Neural cell (in vitro differentiated cells): ENCODE measurements at regions not wholly inside any gene's neighbourhood (a gene's known extent, or its start where the extent isn't known, plus 50 kb on each side); places are given as distances from the start of the nearest gene placed in this dataset.

ENCODE experiments used
- H2AFZ ChIP-seq: fragments of 200-600, 300-800 bp; sonication (generic), shearing (Covaris generic); 2 replicates; pipeline ENCODE4 v1.6.0; 2014; ENCODE audit warnings: low read depth, mild to moderate bottlenecking, antibody characterized with exemption, low read length, moderate library complexity
- H3F3A ChIP-seq: fragments of 200-600 bp; shearing (Covaris generic); 2 replicates; pipeline ENCODE4 v1.6.1; 2016; ENCODE audit warnings: mild to moderate bottlenecking, moderate library complexity, mixed read lengths, antibody characterized with exemption, low read length; ENCODE audit not compliant: insufficient read depth, poor library complexity, severe bottlenecking
- H3K27ac ChIP-seq: fragments of 200-600, 300-800 bp; sonication (generic), shearing (Covaris generic); 2 replicates; pipeline ENCODE4 v1.5.1; 2014; ENCODE audit warnings: mild to moderate bottlenecking, low read length, moderate library complexity
- H3K27me3 ChIP-seq: fragments of 300-800, 200-600 bp; sonication (generic), shearing (Covaris generic); 2 replicates; pipeline ENCODE4 v1.6.0; 2014; ENCODE audit warnings: mild to moderate bottlenecking, low read depth, low read length, moderate library complexity; ENCODE audit not compliant: insufficient read depth
- H3K36me3 ChIP-seq: fragments of 300-800, 200-600 bp; sonication (generic), shearing (Covaris generic); 2 replicates; pipeline ENCODE4 v1.5.1; 2014; ENCODE audit warnings: mild to moderate bottlenecking, antibody characterized with exemption, low read length, moderate library complexity; ENCODE audit not compliant: insufficient read depth
- H3K4me2 ChIP-seq: fragments of 300-800, 200-600 bp; sonication (generic), shearing (Covaris generic); 2 replicates; pipeline ENCODE4 v1.6.0; 2014; ENCODE audit warnings: mild to moderate bottlenecking, low read length
- H3K4me3 ChIP-seq: fragments of 300-800, 200-600 bp; sonication (generic), shearing (Covaris generic); 2 replicates; pipeline ENCODE4 v1.5.1; 2014; ENCODE audit warnings: mild to moderate bottlenecking, low read length, moderate library complexity
- H3K79me2 ChIP-seq: fragments of 200-600 bp; shearing (Covaris generic); replicated peaks from 2 replicates; pipeline ENCODE4 v1.6.0; 2014; ENCODE audit warnings: mild to moderate bottlenecking, low read length, moderate library complexity; ENCODE audit not compliant: insufficient read depth
- H3K9ac ChIP-seq: fragments of 300-800, 200-600 bp; sonication (generic), shearing (Covaris generic); 2 replicates; pipeline ENCODE4 v1.6.1; 2016; ENCODE audit warnings: mild to moderate bottlenecking, low read length, mixed read lengths
- H3K9me2 ChIP-seq: fragments of 200-600 bp; shearing (Covaris generic); 2 replicates; pipeline ENCODE4 v1.6.1; 2016; ENCODE audit warnings: mild to moderate bottlenecking, low read length, mixed read lengths; ENCODE audit not compliant: insufficient read depth
- H3K9me3 ChIP-seq: fragments of 200-600, 300-800 bp; sonication (generic), shearing (Covaris generic); 2 replicates; pipeline ENCODE4 v1.6.1; 2016; ENCODE audit warnings: mild to moderate bottlenecking, mixed run types, low read length, moderate library complexity, mixed read lengths
- H4K20me1 ChIP-seq: fragments of 200-600 bp; shearing (Covaris generic); 2 replicates; pipeline ENCODE4 v1.6.1; 2016; ENCODE audit warnings: mild to moderate bottlenecking, mixed run types; ENCODE audit not compliant: insufficient read depth
- CTCF ChIP-seq: fragments of 450-650 bp; IDR thresholded peaks from 2 replicates; pipeline ENCODE4 v1.5.1; 2014; ENCODE audit warnings: antibody characterized with exemption, mild to moderate bottlenecking, moderate library complexity; ENCODE audit not compliant: poor library complexity, severe bottlenecking
- EP300 ChIP-seq: fragments of 450-650 bp; conservative IDR thresholded peaks from 2 replicates; pipeline ENCODE4 v1.6.1; 2014; ENCODE audit warnings: antibody characterized with exemption, mild to moderate bottlenecking, moderate library complexity; ENCODE audit not compliant: poor library complexity, severe bottlenecking
- EZH2 ChIP-seq: fragments of 200-600, 300-800 bp; shearing (Covaris generic), sonication (generic); IDR thresholded peaks from 2 replicates; pipeline ENCODE4 v1.6.1; 2014; ENCODE audit warnings: antibody characterized with exemption, low read length, borderline replicate concordance, mild to moderate bottlenecking; ENCODE audit not compliant: insufficient read depth, poor library complexity, severe bottlenecking
- MXI1 ChIP-seq: fragments of 450-650 bp; conservative IDR thresholded peaks from 2 replicates; pipeline ENCODE4 v1.6.1; 2014; ENCODE audit warnings: antibody characterized with exemption, mild to moderate bottlenecking; ENCODE audit not compliant: poor library complexity, severe bottlenecking
- POLR2AphosphoS5 ChIP-seq: IDR thresholded peaks from 2 replicates; pipeline ENCODE4 v1.6.1; 2012
- RAD21 ChIP-seq: fragments of 450-650 bp; conservative IDR thresholded peaks from 2 replicates; pipeline ENCODE4 v1.6.1; 2014; ENCODE audit warnings: antibody characterized with exemption, mild to moderate bottlenecking, moderate library complexity
- SMC3 ChIP-seq: fragments of 450-650 bp; conservative IDR thresholded peaks from 2 replicates; pipeline ENCODE4 v1.6.1; 2014; ENCODE audit warnings: antibody characterized with exemption, mild to moderate bottlenecking, moderate library complexity; ENCODE audit not compliant: poor library complexity
- TAF1 ChIP-seq: IDR thresholded peaks from 2 replicates; pipeline ENCODE4 v1.6.1; 2012; ENCODE audit warnings: low read depth
- TF ChIP-seq, protein P1 (sequence below): IDR thresholded peaks from 2 replicates; pipeline ENCODE4 v1.6.1; 2012; ENCODE audit warnings: borderline replicate concordance

- TF ChIP-seq, protein P1, sequence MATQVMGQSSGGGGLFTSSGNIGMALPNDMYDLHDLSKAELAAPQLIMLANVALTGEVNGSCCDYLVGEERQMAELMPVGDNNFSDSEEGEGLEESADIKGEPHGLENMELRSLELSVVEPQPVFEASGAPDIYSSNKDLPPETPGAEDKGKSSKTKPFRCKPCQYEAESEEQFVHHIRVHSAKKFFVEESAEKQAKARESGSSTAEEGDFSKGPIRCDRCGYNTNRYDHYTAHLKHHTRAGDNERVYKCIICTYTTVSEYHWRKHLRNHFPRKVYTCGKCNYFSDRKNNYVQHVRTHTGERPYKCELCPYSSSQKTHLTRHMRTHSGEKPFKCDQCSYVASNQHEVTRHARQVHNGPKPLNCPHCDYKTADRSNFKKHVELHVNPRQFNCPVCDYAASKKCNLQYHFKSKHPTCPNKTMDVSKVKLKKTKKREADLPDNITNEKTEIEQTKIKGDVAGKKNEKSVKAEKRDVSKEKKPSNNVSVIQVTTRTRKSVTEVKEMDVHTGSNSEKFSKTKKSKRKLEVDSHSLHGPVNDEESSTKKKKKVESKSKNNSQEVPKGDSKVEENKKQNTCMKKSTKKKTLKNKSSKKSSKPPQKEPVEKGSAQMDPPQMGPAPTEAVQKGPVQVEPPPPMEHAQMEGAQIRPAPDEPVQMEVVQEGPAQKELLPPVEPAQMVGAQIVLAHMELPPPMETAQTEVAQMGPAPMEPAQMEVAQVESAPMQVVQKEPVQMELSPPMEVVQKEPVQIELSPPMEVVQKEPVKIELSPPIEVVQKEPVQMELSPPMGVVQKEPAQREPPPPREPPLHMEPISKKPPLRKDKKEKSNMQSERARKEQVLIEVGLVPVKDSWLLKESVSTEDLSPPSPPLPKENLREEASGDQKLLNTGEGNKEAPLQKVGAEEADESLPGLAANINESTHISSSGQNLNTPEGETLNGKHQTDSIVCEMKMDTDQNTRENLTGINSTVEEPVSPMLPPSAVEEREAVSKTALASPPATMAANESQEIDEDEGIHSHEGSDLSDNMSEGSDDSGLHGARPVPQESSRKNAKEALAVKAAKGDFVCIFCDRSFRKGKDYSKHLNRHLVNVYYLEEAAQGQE, result no peak
These were observed 333.6 kb upstream of the MON1B start (continued) for GRCh38 chr16:76857402-76857801.

- Histone ChIP-seq H3K27me3 (no peaks in the 10 kb centered on the region), H3K27ac (no peak overlapping the region), H3F3A (no peaks in the 10 kb centered on the region), H4K20me1 (no peaks in the 10 kb centered on the region), H2AFZ (no peak overlapping the region), H3K4me3 (no peak overlapping the region), H3K4me2 (no peak overlapping the region), H3K9me3 (no peaks in the 10 kb centered on the region), H3K79me2 (no peaks in the 10 kb centered on the region), H3K9ac (no peak overlapping the region), H3K9me2 (no peaks in the 10 kb centered on the region), H3K36me3 (no peaks in the 10 kb centered on the region)
- TF ChIP-seq POLR2AphosphoS5, result no peak
- no peak for TF ChIP-seq TAF1
- no peak for TF ChIP-seq MXI1
- TF ChIP-seq SMC3, result no peak
- no peak for TF ChIP-seq EZH2
- TF ChIP-seq RAD21, result no peak
- TF ChIP-seq CTCF, result no peak
- TF ChIP-seq, protein P1, result no peak
- no peak for TF ChIP-seq EP300
These were observed 328.1 kb upstream of the MON1B start for GRCh38 chr16:76862901-76863300.
